ENCODE measurements at regions not wholly inside any gene's neighbourhood (a gene's known extent, or its start where the extent isn't known, plus 50 kb on each side); places are given as distances from the start of the nearest gene placed in this dataset.

DNA sequence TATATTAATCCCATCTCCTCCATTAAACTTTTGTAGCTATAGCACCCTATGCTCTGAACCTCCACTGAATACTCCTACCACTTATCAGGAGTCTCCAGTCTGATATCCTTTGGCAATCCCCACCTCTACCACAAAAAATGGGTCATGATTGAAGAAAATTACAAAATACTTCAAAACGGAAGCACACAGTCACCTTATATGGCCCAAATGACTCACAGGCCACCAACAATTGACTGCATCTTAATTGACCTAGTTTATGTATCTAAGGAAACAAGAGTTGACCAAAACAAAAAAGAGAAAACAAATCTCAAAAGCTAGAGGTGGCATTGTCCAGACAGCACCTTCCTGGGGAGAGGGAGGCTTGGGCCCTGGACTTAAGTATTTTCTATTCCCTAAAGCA, 120.0 kb upstream of the DIAPH2 start:
- no peak overlapping the region for H3K27ac ChIP-seq
- TF ChIP-seq CTCF (conservative IDR thresholded peaks at IDR 0.05) = no peak

DNA sequence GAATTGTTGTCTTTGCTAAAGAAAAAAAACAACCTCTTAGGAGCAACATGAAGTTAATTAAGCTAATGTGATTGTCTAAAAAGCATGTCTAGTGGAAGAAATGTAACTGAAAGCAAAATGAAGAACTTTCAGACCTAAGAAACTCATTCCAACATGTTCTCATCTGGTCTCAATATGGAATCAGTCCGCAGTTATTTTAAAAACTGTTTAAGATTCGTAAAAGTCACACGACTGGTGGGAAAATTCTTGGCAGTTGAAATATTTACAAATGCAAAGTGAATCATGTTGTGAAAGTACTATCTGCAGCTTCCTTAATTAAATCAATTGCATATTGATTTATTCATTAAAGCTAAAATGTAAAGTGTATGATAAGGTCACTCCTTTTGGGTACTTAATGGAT, 117.8 kb upstream of the DIAPH2 start:
- no peak for TF ChIP-seq CTCF (conservative IDR thresholded peaks at IDR 0.05)
- no peak overlapping the region for H3K27ac ChIP-seq

GRCh38 chrX:96568071-96568470, 116.6 kb upstream of the DIAPH2 start:
- H3K27ac ChIP-seq = no peak overlapping the region
- TF ChIP-seq CTCF (conservative IDR thresholded peaks at IDR 0.05) = no peak

DNA sequence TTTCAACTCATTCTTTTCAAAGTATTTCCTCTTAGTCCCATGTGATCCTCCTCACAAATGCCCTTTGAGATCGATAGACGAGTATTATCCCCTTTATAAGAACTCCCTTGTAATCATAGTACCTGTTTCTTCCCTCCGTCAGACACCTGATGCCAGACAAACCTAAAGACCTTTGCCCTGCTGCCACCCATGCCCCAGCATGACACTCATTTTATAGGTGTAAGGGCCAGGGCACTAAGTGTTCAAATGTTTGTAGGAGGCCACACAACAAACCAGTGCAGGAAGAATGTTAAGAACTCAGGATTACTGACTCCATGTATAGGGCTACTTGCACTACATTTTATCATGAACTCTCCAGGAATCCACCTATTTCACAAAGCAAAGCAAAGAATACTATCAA, 115.6 kb upstream of the DIAPH2 start:
- no peak for TF ChIP-seq CTCF (conservative IDR thresholded peaks at IDR 0.05)
- H3K27ac ChIP-seq = no peak overlapping the region

- TF ChIP-seq CTCF (conservative IDR thresholded peaks at IDR 0.05) = no peak
- H3K27ac ChIP-seq = no peak overlapping the region
Observed at GRCh38 chrX:96575011-96575410, 109.6 kb upstream of the DIAPH2 start.

- H3K27ac ChIP-seq = no peak overlapping the region
- no peak for TF ChIP-seq CTCF (conservative IDR thresholded peaks at IDR 0.05)
Observed at GRCh38 chrX:96576368-96576767, 108.3 kb upstream of the DIAPH2 start.

GRCh38 chrX:96578781-96579180, 105.9 kb upstream of the DIAPH2 start:
- TF ChIP-seq CTCF (conservative IDR thresholded peaks at IDR 0.05) = no peak
- H3K27ac ChIP-seq = no peak overlapping the region

DNA sequence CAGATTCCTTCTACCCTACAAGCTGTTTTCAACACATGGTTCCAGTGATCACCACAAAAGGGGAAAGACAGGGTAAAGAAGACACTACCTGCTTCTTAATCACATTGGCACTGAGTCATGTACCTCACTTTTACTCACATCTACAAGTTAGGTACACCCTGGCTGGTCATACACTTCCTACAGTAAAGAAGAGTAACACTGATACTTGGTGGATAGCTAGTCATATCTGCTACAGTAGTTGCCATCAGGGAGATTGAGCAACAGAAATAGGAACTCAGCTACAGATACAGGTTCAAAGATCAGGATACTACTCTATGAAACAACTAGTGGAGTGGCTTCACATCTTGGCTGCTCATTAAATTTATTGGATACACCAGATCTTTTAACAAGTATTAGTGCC, 105.4 kb upstream of the DIAPH2 start:
- no peak for TF ChIP-seq CTCF (conservative IDR thresholded peaks at IDR 0.05)
- no peak overlapping the region for H3K27ac ChIP-seq

Measured in VCaP (cell line).